ENCODE measurements at regions not wholly inside any gene's neighbourhood (a gene's known extent, or its start where the extent isn't known, plus 50 kb on each side); places are given as distances from the start of the nearest gene placed in this dataset.

DNA sequence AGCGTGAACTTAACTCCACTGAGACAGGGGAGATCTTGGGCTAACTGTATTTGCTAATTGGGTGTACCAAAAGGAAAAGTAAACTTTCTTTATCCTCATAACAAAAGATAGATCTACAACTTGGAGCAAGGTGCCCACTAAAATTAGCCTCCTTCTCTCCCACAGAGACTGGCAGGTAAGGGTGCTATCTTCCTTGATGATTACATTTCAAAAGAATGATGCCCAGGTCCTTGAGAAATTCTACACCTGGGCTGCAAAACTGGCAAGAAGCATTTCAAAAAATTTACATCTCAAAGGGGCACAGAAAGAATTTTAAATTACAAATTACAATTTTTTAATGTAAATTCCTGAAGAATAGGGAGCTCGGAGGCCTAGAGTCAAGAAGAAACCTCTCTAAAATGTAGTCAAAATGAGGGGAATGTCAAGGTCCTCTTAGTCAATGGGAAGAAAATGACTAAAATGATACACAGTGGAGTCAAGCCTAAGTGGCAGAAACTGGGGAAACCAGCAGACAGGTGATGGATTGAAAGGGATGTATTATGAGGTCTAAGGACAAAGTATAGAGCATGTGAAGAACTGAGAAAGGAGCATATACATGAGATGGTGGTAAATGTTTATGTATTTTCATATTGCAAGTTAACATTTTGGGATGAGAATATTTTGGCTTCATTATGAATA lies 348.3 kb upstream of the TUSC1 start:
- no peak for DNase-seq (ENCODE audit: low read depth in 1 of 2, low spot score in 1 of 2)
- TF ChIP-seq JUND (IDR thresholded peaks at IDR 0.05; ENCODE audit: low read depth), result no peak
- in situ Hi-C loops (cut with HindIII; ENCODE audit: low pct_unique_long_range_greater_than_20kb, low sequenced_read_pairs), result no loop called here

DNA sequence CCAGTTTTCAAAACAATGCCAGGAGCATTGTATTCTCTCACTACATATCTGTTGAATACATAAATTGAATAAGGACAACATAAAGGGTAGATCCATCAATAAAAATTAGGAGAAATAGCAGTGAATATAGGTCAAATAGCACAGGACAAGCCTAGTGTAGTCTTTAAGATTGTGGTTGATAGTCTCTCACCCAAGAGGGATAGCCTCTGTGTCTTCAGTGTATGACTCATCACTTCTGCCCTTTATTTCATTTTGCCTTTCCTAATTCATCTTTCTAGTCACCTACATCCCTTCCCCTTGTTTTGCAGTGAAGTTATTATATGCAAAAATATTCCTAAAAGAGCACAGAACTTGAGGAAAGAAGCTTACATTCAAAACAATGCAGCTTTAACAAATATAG lies 335.0 kb upstream of the TUSC1 start:
- in situ Hi-C loops (cut with HindIII; ENCODE audit: low pct_unique_long_range_greater_than_20kb, low sequenced_read_pairs), result no loop called here
- TF ChIP-seq JUND (IDR thresholded peaks at IDR 0.05; ENCODE audit: low read depth), result no peak
- no peak for DNase-seq (ENCODE audit: low read depth in 1 of 2, low spot score in 1 of 2)

DNA sequence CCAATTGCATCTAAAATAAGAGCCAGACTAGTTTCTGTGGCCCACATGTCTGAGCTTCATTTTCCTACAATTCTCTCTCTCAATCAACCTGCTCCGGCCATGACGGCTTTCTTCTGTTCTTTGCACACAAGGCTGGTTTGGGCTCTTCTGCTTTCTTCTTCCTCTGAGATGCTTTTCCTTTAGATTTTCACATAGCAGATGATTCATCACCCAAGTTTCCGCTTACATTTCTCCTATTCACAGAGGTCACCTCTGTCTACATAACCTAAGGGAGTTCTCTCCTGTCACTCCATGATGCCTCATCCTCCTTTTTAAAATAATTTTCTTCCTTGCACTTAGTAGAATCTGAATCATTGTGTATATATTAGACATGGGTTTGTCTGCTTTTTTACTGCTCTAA lies 334.6 kb upstream of the TUSC1 start:
- DNase-seq (ENCODE audit: low read depth in 1 of 2, low spot score in 1 of 2), result no peak
- no peak for TF ChIP-seq JUND (IDR thresholded peaks at IDR 0.05; ENCODE audit: low read depth)
- in situ Hi-C loops (cut with HindIII; ENCODE audit: low pct_unique_long_range_greater_than_20kb, low sequenced_read_pairs), result no loop called here

- in situ Hi-C loops (cut with HindIII; ENCODE audit: low pct_unique_long_range_greater_than_20kb, low sequenced_read_pairs), result no loop called here
- TF ChIP-seq JUND (IDR thresholded peaks at IDR 0.05; ENCODE audit: low read depth), result no peak
- no peak for DNase-seq (ENCODE audit: low read depth in 1 of 2, low spot score in 1 of 2)
These were observed 316.4 kb upstream of the TUSC1 start for GRCh38 chr9:25994605-25995004.

DNA sequence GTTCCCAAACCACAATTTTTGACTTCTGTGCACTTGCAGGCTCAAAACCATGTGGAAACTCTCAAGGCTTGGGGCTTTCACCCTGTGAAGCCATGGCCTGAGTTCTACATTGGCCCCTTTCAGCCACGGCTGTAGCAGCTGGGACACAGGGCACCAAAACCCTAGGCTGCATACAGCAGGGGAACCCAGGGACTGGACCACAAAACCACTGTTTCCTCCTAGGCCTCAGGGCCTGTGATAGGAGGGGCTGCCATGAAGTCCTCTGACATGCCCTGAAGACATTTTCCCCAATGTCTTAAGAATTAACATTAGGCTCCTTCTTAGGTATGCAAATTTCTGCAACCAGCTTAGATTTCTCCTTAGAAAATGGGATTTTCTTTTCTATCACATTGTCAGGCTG lies 312.1 kb upstream of the TUSC1 start:
- in situ Hi-C loops (cut with HindIII; ENCODE audit: low pct_unique_long_range_greater_than_20kb, low sequenced_read_pairs), result no loop called here
- DNase-seq (ENCODE audit: low read depth in 1 of 2, low spot score in 1 of 2), result no peak
- no peak for TF ChIP-seq JUND (IDR thresholded peaks at IDR 0.05; ENCODE audit: low read depth)

GRCh38 chr9:25975667-25976066 lies 297.4 kb upstream of the TUSC1 start:
- in situ Hi-C loops (cut with HindIII; ENCODE audit: low pct_unique_long_range_greater_than_20kb, low sequenced_read_pairs), result no loop called here
- no peak for DNase-seq (ENCODE audit: low read depth in 1 of 2, low spot score in 1 of 2)
- no peak for TF ChIP-seq JUND (IDR thresholded peaks at IDR 0.05; ENCODE audit: low read depth)

DNA sequence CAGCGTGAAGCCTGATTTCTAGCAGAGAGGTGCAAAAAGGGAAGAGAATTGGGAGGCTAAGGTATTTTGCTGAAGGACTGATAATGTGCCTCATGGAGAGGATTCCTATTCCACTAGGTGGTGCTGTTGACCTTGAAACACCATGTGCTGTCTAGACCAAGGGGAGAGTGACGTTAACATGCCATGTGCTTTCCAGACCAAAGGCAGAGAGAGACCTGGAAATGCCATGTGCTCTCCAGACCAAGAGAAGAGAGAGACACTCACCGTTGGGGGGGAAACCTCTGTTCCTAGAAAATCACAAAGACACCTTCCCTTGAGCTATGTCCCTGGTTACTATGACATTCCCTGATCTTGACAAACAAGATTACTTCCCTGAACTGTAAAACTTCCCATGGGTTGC lies 286.0 kb upstream of the TUSC1 start:
- in situ Hi-C loops (cut with HindIII; ENCODE audit: low pct_unique_long_range_greater_than_20kb, low sequenced_read_pairs), result no loop called here
- DNase-seq (ENCODE audit: low read depth in 1 of 2, low spot score in 1 of 2), result peak; percentile 18 to 82
- TF ChIP-seq JUND (IDR thresholded peaks at IDR 0.05; ENCODE audit: low read depth), result no peak

GRCh38 chr9:25960178-25960577 lies 281.9 kb upstream of the TUSC1 start:
- no peak for DNase-seq (ENCODE audit: low read depth in 1 of 2, low spot score in 1 of 2)
- no peak for TF ChIP-seq JUND (IDR thresholded peaks at IDR 0.05; ENCODE audit: low read depth)
- in situ Hi-C loops (cut with HindIII; ENCODE audit: low pct_unique_long_range_greater_than_20kb, low sequenced_read_pairs), result no loop called here

DNA sequence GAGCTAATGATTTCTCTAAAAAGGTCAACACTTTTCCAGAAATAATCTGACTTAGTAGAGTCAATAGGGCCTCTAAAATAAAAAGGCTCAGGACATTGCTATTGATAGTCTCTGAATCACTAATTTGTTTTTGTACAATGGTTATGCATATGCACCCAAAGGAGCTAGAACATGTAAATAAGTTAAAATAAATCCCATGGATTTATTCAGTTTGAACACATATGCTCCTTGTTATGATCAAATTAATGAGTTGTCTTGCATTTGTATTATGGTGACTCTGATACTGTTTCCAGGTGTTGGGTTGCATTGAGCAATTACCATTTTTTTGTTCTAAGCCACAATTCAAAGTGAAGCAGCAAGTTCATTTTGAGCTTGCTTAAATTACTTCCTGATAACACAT lies 276.0 kb upstream of the TUSC1 start:
- no peak for TF ChIP-seq JUND (IDR thresholded peaks at IDR 0.05; ENCODE audit: low read depth)
- in situ Hi-C loops (cut with HindIII; ENCODE audit: low pct_unique_long_range_greater_than_20kb, low sequenced_read_pairs), result no loop called here
- no peak for DNase-seq (ENCODE audit: low read depth in 1 of 2, low spot score in 1 of 2)

DNA sequence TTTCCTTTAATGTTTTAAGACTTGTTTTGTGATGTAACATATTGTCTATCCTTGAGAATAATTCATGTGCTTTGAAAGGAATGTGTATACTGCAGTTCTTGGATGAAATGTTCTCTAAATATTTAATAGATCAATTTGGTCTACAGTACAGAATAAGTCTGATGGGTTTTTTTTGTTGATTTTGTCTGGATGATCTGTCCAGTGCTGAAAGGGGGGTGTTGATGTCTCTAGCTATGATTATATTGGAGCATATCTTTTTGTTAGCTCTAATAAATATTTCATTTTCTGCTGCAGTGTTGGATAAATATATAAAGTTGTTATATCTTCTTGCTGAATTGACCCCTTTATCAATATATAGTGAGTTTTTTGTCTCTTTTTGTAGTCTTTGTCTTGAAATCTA lies 269.9 kb upstream of the TUSC1 start:
- TF ChIP-seq JUND (IDR thresholded peaks at IDR 0.05; ENCODE audit: low read depth), result no peak
- in situ Hi-C loops (cut with HindIII; ENCODE audit: low pct_unique_long_range_greater_than_20kb, low sequenced_read_pairs), result no loop called here
- DNase-seq (ENCODE audit: low read depth in 1 of 2, low spot score in 1 of 2), result no peak

DNA sequence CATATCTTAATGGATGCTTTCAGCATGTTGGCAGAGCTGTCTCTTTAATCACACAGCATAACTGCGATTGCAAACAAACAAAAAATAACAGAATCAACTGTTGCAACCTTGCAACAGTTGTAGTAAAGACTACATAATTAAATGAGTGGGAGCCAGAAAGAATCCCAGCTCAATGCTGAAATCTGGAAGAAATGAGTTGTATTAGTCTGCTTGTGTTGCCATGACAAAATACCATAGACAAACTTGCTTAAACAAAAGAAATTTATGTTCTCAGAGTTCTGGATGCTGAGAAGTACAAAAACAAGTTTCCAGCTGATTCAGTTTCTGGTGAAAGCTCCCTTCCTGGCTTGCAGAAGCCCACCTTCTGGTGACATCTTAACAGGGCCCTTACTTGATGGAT lies 260.9 kb upstream of the TUSC1 start:
- in situ Hi-C loops (cut with HindIII; ENCODE audit: low pct_unique_long_range_greater_than_20kb, low sequenced_read_pairs), result no loop called here
- TF ChIP-seq JUND (IDR thresholded peaks at IDR 0.05; ENCODE audit: low read depth), result no peak
- no peak for DNase-seq (ENCODE audit: low read depth in 1 of 2, low spot score in 1 of 2)

DNA sequence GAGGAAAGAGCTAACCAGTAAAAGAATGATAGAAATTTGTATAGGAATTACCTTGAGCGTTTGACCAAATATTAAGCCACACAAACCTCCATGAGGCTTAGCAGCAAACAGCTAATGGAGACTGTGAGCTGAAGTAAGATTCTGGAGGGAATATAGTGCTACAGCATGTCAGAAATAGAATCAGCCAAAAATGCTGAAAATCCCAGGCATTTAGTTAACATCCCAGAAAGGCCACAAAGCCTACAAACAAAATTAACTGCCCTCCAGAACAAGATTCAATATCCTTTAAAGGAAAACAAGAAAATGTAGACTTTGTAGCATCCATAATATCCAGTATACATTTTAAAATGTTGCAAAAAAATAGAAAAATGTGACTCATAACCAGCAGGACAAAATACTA lies 257.8 kb upstream of the TUSC1 start:
- no peak for TF ChIP-seq JUND (IDR thresholded peaks at IDR 0.05; ENCODE audit: low read depth)
- DNase-seq (ENCODE audit: low read depth in 1 of 2, low spot score in 1 of 2), result no peak
- in situ Hi-C loops (cut with HindIII; ENCODE audit: low pct_unique_long_range_greater_than_20kb, low sequenced_read_pairs), result no loop called here

DNA sequence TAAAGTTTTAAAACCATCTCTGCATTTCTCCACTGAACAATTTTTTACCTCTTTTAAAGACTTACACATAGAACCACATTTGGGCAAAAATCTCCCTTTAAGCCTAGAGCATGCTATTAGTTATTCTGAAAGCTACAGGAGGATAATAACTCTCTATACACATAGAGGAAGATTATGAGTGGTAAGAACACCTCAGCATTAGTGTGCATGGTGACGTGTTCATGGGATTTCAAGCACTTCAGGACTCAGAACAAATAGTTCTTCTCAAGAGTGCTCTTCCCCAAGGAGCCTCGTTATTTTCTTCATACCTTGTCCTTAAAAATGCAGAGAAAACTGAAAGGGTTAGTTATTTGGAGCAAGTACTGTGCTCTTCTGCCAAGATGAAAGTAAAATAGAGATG lies 256.9 kb upstream of the TUSC1 start:
- no peak for DNase-seq (ENCODE audit: low read depth in 1 of 2, low spot score in 1 of 2)
- no peak for TF ChIP-seq JUND (IDR thresholded peaks at IDR 0.05; ENCODE audit: low read depth)
- in situ Hi-C loops (cut with HindIII; ENCODE audit: low pct_unique_long_range_greater_than_20kb, low sequenced_read_pairs), result no loop called here

- DNase-seq (ENCODE audit: low read depth in 1 of 2, low spot score in 1 of 2), result no peak
- TF ChIP-seq JUND (IDR thresholded peaks at IDR 0.05; ENCODE audit: low read depth), result no peak
- in situ Hi-C loops (cut with HindIII; ENCODE audit: low pct_unique_long_range_greater_than_20kb, low sequenced_read_pairs), result no loop called here
These were observed 240.5 kb upstream of the TUSC1 start for GRCh38 chr9:25918761-25919160.
